ENCODE measurements at regions not wholly inside any gene's neighbourhood (a gene's known extent, or its start where the extent isn't known, plus 50 kb on each side); places are given as distances from the start of the nearest gene placed in this dataset.

- 83% methylated on average over 3 of the region's 4 CpGs for WGBS (ENCODE audit: insufficient coverage)
- Mint-ChIP-seq H3K36me3 (no peaks in the 10 kb centered on the region), H3K4me3 (no peak overlapping the region), H3K27ac (no peak overlapping the region), H3K4me1 (peaks cover 14% of the 10 kb centered on the region), H3K9me3 (peaks cover 0 to 3% (median 1%) of the 10 kb centered on the region in 7 donors), H3K27me3 (ENCODE audit: low read depth in 3 of 3) (peaks cover 0 to 3% (median 0%) of the 10 kb centered on the region in 3 donors)
- H3K9ac ChIP-seq (ENCODE audit: insufficient read depth, low read length, poor library complexity, severe bottlenecking) = no peak overlapping the region
- no peaks in the 10 kb centered on the region for H3K79me2 ChIP-seq (ENCODE audit: insufficient read depth, low read length)
- intact Hi-C loops (cut with micrococcal nuclease) = no loop called here
- no peaks in the 10 kb centered on the region for H4K20me1 ChIP-seq (ENCODE audit: insufficient read depth, low read length)
- no peak overlapping the region for H3K4me2 ChIP-seq (replicated peaks; ENCODE audit: extremely low read depth, low read length, poor library complexity, severe bottlenecking)
- H3K27ac ChIP-seq (ENCODE audit: low read depth in 1 of 2, low read length in 2 of 2) = no peak overlapping the region
- no peaks in the 10 kb centered on the region for H3K36me3 ChIP-seq (replicated peaks in 1 of 2; ENCODE audit: control insufficient read depth in 1 of 2, insufficient read depth in 2 of 2, low read length in 2 of 2)
- peaks cover 10 to 11% of the 10 kb centered on the region in 2 donors for H3K4me1 ChIP-seq (ENCODE audit: control insufficient read depth in 1 of 2, insufficient read depth in 2 of 2, low read length in 2 of 2)
- no peak for DNase-seq
- H3K4me3 ChIP-seq (replicated peaks in 1 of 3; ENCODE audit: low read depth in 2 of 3, low read length in 3 of 3) = no peak overlapping the region
- TF ChIP-seq, protein P1, sequence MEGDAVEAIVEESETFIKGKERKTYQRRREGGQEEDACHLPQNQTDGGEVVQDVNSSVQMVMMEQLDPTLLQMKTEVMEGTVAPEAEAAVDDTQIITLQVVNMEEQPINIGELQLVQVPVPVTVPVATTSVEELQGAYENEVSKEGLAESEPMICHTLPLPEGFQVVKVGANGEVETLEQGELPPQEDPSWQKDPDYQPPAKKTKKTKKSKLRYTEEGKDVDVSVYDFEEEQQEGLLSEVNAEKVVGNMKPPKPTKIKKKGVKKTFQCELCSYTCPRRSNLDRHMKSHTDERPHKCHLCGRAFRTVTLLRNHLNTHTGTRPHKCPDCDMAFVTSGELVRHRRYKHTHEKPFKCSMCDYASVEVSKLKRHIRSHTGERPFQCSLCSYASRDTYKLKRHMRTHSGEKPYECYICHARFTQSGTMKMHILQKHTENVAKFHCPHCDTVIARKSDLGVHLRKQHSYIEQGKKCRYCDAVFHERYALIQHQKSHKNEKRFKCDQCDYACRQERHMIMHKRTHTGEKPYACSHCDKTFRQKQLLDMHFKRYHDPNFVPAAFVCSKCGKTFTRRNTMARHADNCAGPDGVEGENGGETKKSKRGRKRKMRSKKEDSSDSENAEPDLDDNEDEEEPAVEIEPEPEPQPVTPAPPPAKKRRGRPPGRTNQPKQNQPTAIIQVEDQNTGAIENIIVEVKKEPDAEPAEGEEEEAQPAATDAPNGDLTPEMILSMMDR (IDR thresholded peaks at IDR 0.05) = no peak
- no peaks in the 10 kb centered on the region for H3K9me3 ChIP-seq (replicated peaks in 1 of 2; ENCODE audit: control insufficient read depth in 1 of 2, insufficient read depth in 1 of 2, low read length in 2 of 2)
- H2AFZ ChIP-seq (ENCODE audit: insufficient read depth, low read depth, low read length, poor library complexity, severe bottlenecking) = no peak overlapping the region
- no peaks in the 10 kb centered on the region for H3K27me3 ChIP-seq (ENCODE audit: control insufficient read depth in 2 of 2, insufficient read depth in 2 of 2, low read length in 2 of 2)
These were observed 184.9 kb downstream of the SEC61B start for GRCh38 chr9:99406939-99407338.

DNA sequence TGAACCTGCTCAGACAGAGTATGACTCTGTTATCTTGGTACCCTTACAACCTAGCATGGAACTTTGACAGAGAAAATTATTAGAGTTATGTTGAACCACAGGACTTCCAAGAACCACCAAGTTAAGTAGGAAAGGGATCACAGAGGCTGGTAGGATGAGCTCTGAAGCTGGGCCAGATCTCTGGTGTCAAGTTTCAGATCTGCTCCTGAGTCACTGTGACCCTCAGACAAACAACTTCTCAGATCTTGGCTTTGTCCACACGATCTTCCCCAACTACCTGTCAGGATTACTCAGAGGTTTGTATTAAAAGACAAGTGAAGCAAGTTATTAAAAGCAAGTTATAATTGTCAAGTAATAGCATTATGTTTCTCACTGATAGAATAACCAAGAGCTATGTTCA, 189.0 kb downstream of the SEC61B start:
- no peak overlapping the region for H3K27ac ChIP-seq (ENCODE audit: low read depth in 1 of 2, low read length in 2 of 2)
- no peak overlapping the region for H3K4me2 ChIP-seq (replicated peaks; ENCODE audit: extremely low read depth, low read length, poor library complexity, severe bottlenecking)
- Mint-ChIP-seq H3K4me3 (no peak overlapping the region), H3K36me3 (no peaks in the 10 kb centered on the region), H3K27me3 (ENCODE audit: low read depth in 3 of 3) (no peaks in the 10 kb centered on the region), H3K4me1 (peaks cover 7% of the 10 kb centered on the region), H3K27ac (no peak overlapping the region), H3K9me3 (peaks cover 0 to 4% (median 1%) of the 10 kb centered on the region in 7 donors)
- no peak for DNase-seq
- peaks cover 1 to 5% of the 10 kb centered on the region in 2 donors for H3K4me1 ChIP-seq (ENCODE audit: control insufficient read depth in 1 of 2, insufficient read depth in 2 of 2, low read length in 2 of 2)
- no CpG with 5 or more reads among the region's 1 CpG for WGBS (ENCODE audit: insufficient coverage)
- H3K9me3 ChIP-seq (replicated peaks in 1 of 2; ENCODE audit: control insufficient read depth in 1 of 2, insufficient read depth in 1 of 2, low read length in 2 of 2) = no peaks in the 10 kb centered on the region
- no peak overlapping the region for H3K9ac ChIP-seq (ENCODE audit: insufficient read depth, low read length, poor library complexity, severe bottlenecking)
- H3K79me2 ChIP-seq (ENCODE audit: insufficient read depth, low read length) = no peaks in the 10 kb centered on the region
- TF ChIP-seq, protein P1 (IDR thresholded peaks at IDR 0.05) = no peak
- H3K27me3 ChIP-seq (ENCODE audit: control insufficient read depth in 2 of 2, insufficient read depth in 2 of 2, low read length in 2 of 2) = no peaks in the 10 kb centered on the region
- H3K4me3 ChIP-seq (replicated peaks in 1 of 3; ENCODE audit: low read depth in 2 of 3, low read length in 3 of 3) = no peak overlapping the region
- no peaks in the 10 kb centered on the region for H3K36me3 ChIP-seq (replicated peaks in 1 of 2; ENCODE audit: control insufficient read depth in 1 of 2, insufficient read depth in 2 of 2, low read length in 2 of 2)
- no peak overlapping the region for H2AFZ ChIP-seq (ENCODE audit: insufficient read depth, low read depth, low read length, poor library complexity, severe bottlenecking)
- intact Hi-C loops (cut with micrococcal nuclease) = no loop called here
- no peaks in the 10 kb centered on the region for H4K20me1 ChIP-seq (ENCODE audit: insufficient read depth, low read length)

All from CD14-positive monocyte (primary cell).